ENCODE measurements at regions not wholly inside any gene's neighbourhood (a gene's known extent, or its start where the extent isn't known, plus 50 kb on each side); places are given as distances from the start of the nearest gene placed in this dataset.
"Not testable (repeated sequence)": the region's sequence is repeated elsewhere in the genome, so short reads cannot be mapped to it uniquely, and the experiment has no call there.

DNA sequence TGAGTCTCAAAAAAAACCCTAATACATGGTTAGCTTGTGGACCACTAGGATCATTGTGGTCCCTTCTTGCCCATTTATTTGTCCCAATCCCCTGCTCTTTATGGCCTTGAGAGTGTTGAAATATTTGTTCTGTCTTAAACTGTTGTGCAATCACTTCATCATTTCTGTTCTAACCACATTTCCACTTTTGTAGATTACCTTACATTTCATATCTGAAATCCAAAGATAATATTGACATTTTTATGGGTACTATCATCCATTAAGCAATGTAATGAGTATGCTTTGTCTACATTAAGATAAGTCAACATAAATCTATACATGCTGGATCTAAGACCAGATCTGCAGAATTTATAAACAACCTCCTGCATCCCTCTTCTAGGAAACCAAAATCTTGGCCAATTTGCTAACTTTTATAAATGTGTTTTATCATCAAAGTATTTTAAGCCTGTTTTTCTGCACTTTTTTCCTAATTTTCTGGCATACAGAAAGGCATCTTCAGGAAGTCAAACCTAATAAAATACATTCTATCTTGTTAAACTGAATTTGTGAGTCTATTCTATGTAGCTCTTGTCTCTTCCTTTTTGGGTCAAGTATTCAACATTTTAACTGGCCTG is 359.4 kb upstream of the CELF2 start:
- DNase-seq: no peak

DNA sequence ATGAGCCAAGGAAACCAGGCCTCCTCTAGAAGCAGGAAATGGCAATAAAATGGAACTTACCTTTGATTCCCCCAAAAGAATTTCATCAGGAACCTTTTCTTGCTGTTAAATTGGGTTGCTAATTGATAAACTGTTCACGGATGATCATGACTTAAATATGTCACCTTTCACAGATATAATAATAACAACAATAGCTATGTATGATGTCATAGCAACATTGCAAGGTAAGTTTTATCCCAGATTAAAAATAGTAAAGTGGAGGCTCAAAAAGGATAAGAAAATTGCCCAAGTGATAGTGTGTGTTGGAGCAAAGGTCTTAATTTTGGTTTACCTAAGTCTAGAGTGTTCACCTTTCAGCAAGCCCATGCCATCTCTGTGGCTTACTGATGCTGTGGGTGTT is 357.6 kb upstream of the CELF2 start:
- no peak for DNase-seq

GRCh38 chr10:10661176-10661575 is 356.5 kb upstream of the CELF2 start:
- DNase-seq: no peak

DNA sequence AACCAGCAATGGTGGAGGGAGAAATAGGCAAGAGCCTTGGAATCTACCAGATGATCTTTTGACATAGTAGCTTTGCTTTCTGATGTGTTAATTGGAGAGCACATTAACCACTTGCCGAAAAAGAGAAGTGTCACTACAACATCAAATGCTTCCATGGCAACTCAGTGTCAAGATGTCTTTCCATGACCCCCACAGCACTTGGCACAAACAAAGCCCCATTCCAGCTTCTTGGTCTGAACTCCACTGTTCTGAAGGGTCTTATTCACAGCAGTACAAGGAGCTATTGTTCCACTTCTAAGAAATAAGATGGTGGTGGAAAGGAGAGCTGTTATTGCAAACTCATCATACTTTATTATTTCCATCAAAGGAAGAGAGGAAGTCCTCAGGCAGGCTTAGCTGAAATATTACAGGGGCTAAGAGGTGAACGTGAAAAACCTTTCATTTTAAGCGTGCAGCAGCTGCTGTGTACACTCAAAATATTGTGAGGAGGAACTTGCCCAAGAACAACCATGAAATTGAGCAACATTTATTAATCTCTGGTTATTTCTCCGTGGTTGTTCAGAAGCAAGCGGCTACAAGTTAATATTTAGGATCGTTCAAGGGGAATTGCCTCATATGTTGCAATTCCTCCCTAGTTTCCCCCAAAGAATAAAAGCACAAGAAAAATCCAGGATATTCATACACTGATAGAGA is 354.8 kb upstream of the CELF2 start:
- no peak for DNase-seq

DNA sequence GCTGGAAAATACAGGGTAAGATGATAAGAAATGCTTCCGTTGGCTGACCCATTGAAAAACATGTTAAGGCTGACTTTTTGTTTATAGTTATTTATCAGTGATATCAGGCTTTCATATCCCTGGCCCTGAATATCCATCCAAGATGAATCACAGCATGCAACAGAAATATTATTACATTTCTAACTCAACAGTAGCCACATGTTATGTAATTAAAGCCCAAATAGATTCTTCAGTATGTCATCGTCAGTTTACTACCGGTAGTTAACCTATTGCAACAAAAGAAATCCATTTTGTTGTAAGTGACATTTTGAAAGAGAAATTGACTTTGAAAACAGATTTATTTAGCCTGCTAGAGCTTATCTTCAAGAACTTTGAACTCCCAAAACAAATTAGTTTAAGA is 354.1 kb upstream of the CELF2 start:
- no peak for DNase-seq

DNA sequence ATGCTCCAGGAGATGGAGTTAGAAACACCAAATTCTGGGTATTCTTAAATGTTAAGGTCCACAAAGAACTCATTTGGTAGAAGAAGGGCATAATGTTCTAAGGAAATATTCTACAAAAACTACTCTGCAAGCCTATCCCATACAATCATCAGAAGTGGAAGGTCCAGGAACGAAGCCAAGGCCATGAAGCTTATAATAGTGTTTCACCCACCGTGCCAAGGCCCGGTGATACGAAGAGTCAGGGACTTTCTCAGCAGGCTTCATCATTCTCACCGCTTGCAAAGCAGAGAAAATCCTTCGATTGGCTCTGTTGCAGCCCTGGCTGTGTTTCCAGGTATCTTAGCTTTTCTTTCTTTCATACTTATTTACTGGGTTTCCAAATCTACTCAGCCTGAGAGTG is 351.9 kb upstream of the CELF2 start:
- DNase-seq: no peak

DNA sequence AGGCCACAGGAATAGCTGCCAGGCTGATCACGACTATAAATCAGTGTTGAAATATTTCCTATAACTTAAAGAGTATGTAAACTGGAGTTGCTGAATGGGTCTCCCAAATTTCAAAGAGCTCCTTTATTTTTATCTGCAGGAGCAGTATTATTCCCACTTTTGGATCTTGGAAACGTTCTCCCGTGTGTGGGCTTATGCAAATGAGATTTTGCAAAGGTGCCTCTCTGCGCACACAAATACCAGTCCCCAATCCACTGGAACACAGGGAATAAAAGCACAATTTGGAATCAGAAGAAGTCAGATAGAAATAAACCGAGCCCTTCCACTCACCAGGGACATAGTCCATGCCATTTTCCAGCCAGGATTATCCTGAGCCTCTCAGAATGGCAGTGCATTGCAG is 350.2 kb upstream of the CELF2 start:
- DNase-seq: no peak

DNA sequence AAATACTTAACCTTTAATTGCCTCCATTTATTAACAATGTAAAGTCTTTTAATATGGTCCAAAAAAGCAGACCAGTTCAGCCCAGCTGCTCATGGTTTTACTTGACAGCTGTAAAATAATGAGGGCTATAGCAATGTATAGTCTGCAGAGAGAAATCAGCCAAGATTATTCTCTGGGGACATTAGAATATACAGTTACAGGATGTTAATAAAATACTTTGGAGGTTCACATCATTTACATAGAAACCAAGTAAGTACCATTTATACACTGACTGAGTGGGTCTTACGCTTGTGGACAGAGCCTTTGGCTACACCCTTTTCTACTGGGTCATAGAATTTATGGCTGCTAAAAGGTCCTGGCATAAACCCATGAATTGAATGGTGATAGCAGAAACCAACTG is 340.7 kb upstream of the CELF2 start:
- DNase-seq: no peak

DNA sequence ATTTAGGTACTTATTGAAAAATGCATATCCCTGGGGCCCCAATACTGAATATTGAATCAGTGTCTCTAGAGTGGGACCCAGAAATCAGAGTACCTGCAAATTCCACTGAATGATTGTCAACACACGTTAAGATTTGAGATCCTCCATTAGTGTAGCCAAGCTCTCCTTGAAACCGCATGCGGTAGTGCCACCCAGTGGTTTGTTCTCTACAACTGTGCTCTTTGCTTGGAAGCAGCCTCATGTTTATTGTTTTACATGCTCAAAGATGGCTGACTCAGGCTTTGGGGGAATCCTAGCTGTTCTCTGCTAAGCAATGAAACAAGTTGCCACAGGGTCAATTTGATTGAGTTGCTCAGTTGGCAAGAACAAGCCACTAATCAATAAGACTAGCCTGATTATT is 340.2 kb upstream of the CELF2 start:
- DNase-seq: no peak

GRCh38 chr10:10680496-10680895 is 337.2 kb upstream of the CELF2 start:
- DNase-seq: no peak

DNA sequence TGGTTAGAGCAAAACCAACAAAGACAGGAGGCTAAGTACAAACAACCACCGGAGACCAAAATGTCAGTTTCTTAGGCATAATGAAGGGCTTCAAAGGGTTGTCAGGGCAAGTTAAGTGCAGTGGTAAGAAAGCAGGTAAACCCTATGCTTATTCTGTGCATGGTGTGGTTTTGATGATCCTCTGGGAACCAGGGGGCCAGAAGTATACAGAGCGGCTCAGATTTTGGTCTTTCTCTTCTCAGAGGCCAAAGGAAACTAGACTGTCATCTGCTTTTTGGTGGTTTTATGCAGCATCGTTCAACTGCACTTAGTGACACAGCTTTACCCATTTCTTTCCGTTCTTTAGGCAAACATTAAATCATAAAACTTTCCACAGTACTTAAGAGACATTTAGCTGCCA is 332.7 kb upstream of the CELF2 start:
- DNase-seq: no peak

GRCh38 chr10:10685566-10685965 is 332.1 kb upstream of the CELF2 start:
- no peak for DNase-seq

DNA sequence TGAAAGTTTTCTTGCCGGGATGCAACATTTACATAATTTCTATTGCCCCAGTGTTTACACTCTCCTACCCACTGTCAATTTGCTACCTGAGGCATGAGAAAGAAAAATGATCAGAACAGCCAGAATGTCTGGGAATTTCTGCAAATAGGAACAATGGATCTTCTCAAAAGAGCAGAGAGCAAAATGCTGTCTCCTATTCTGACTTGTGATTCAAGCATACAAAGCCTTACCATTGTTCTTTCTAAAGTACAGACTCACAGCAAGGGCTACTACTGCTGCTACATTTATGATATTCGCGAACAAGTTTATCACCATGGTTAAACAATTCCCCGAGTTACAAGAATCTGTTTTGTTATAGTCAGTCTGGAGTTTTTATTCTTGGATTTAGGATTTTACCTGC is 329.9 kb upstream of the CELF2 start:
- DNase-seq: no peak

- DNase-seq: no peak
These were observed 318.2 kb upstream of the CELF2 start for GRCh38 chr10:10699427-10699826.

DNA sequence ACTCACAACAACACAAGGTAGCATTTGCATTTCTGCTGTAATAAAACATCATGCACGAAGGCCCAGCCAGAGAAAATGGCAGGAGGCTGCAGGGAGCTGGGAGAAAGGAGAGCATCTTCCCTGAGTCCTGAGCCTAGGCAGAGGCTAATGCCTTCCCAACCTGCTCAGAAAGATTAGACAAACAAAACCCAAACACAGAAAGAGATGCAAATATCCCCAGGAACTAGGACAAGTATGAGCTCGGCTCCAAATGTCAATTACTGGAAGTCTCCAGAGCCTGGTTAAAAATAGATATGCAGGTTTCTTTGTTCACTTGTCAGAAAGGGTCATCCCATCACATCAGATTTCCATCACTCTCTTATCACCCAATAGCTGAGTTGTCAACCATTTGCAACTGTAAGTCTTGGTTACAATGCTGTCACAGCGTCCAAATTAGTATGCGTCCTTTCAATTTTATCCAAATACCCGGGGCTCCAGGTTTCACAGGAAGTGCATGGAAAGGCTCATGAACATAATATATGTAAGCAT is 316.5 kb upstream of the CELF2 start:
- DNase-seq: no peak

DNA sequence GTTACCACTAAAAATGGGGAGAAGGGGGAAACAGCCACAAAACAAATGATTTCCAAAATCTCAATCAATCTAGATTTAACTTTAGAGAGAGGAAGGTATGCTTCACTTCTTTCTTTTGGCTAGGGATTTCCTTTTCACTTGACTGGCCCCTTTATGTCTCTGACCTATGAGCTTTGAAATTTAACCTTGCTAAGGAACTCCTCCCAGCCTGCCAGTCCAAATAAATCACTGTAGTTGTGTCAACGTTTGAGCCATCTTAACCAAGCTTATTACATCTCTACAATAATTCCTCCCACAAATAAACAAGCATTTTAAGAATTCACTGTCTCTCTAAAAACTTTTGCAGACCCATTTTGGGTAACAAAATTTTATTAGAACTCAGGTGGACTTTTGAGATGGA is 315.5 kb upstream of the CELF2 start:
- no peak for DNase-seq

DNA sequence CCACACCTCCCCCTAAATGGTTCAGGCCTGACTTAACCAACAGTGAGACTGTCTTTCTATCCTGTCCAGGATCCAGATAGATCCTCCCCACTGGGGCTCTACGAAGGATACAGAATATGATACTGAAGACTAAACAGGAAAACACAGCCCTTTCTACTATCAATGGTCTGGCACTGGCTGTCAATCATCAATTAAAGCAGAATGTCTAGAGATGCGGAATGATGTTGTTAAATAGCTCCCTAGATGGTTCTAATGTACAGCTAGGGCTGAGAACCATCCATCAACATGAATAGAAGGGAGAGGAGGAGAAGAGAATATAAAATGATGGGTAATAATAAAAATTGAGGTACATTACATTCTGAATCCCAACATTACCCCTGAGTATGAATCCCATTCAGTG is 314.3 kb upstream of the CELF2 start:
- DNase-seq: no peak

DNA sequence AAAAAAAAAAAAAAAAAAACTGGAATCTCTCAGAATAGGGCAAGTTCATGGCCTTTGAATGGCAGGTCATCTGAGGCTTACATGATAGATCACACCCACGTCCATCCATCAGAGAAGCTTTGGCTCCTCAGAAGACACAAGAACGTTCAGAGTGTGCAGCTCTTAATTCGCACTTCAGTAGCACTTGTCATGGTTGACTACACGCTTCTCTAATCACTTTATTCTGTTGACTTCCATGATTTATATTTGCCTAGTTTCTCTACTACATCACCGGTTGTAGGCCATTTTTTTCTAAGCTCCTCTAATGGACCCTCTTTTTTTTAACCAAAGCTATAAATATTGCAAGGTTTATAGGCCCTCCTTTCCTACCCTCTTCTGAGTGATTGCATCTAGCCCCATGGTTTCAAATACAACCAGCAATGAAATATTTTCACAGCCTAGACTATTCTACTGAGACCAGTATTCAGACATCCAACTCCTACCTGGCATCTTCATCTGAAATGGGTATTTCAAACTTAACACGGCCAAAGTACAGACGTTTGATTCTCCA is 305.4 kb upstream of the CELF2 start:
- no peak for DNase-seq

GRCh38 chr10:10714327-10714726 is 303.3 kb upstream of the CELF2 start:
- DNase-seq: no peak

GRCh38 chr10:10716972-10717371 is 300.7 kb upstream of the CELF2 start:
- DNase-seq: no peak

DNA sequence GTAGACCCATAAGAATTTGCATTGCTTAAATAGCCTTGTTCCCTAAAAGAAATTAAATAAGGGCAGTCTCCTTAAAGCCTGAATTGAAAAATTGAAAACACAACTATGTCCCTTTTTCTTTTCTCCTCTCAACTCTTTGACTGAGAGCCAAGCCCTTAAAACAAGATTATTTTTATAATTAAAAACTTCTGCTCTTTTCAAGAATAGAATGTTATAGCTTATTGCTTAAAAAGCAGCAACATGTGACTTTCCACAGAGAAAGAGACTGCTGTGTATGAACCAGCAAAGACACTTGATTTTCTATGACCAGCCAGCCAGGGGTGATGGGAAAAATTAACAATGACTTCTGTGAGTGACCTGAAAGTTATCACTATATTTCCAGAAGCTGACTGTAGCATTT is 295.2 kb upstream of the CELF2 start:
- DNase-seq: no peak

DNA sequence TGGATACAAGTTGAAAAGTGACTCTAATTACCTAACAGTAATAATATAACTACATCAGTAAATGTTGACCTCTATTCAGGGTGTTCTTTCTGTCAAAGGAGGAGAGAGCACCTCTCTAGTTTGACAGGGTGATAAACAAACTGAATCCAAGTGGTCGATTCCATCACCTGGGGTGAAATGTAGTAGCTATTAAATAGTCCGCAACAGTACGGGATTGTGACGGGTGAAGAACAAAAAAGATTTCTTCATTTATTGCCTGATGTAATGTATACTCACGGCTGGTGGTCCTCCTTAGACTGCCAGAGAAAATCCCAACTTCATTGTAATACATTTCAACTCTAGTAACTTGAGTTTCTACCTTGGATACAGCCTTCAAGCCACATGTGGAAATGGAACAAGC is 292.5 kb upstream of the CELF2 start:
- DNase-seq: no peak

DNA sequence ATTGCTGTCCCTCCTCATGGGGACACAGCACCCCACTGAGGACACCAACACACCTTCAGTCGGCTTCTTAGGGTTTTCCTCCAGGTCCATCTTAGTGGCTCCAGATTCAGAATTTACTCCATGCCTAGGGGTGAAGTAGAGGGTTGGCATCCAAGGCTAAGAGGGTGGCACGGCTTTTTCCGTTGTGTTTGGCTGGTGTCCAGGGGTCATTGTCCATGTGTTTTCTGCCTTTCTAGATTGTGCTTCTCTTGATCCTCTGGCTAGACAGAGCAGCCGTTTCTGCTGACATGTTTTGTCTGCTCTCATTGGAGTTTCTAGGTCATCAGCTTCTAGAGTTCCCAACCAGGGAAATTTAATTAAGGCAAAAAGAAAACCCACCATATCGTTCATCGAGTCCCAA is 291.6 kb upstream of the CELF2 start:
- DNase-seq: no peak

- DNase-seq: not testable (repeated sequence)
These were observed 290.3 kb upstream of the CELF2 start for GRCh38 chr10:10727411-10727810.

DNA sequence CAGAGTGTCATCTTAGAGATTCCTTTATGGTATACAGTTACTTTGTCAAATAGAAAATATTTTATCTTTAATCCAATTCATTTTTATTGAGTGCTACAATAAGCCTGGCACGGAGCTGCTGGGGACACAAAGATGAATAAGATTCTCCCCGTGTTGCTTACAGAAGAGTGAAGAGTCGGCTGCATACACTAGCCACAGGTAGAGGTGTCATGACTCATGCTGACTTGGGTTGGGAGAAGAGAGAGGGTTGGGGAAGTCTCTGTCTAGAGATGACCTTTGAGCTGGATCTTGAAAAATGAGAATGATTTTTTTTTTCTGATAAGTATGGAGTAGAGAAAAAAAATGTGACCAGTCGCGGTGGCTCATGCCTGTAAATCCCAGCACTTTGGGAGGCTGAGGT is 289.9 kb upstream of the CELF2 start:
- no peak for DNase-seq

Measured in KG1 (cell line).